Sigmoid colon (tissue), 6 donors: ENCODE measurements at regions not wholly inside any gene's neighbourhood (a gene's known extent, or its start where the extent isn't known, plus 50 kb on each side); places are given as distances from the start of the nearest gene placed in this dataset.

Experiments
- DNase-seq: peaks from one replicate; pipeline ENCODE4 v3.0.0-alpha.2; 2019
- H3K27ac ChIP-seq, 4 donors: fragments of 200-600 bp; sonication (generic); one replicate each; pipeline ENCODE4 v1.5.1; 2016 to 2019; ENCODE audit warnings: mild to moderate bottlenecking in 1 of 4
- H3K27me3 ChIP-seq, 3 donors: fragments of 200-600 bp; sonication (generic); one replicate each; pipeline ENCODE4 v1.5.1; 2019; ENCODE audit warnings: mild to moderate bottlenecking in 1 of 3
- H3K36me3 ChIP-seq, 4 donors: fragments of 200-600 bp; sonication (generic); one replicate each; pipeline ENCODE4 v1.5.1; 2016 to 2019
- H3K4me1 ChIP-seq, 4 donors: fragments of 200-600 bp; sonication (generic); one replicate each; pipeline ENCODE4 v1.5.1; 2017 to 2019
- H3K4me3 ChIP-seq, 4 donors: fragments of 200-600 bp; sonication (generic); one replicate each; pipeline ENCODE4 v1.5.1; 2017 to 2019; ENCODE audit warnings: mild to moderate bottlenecking in 2 of 4, moderate library complexity in 1 of 4
- H3K9me3 ChIP-seq, 4 donors: fragments of 200-600 bp in 3 of 4; sonication (generic) in 3 of 4; one replicate each; pipeline versions ENCODE4 v1.5.1 to v1.6.1; 2013 to 2019
- EP300 ChIP-seq, 4 donors: sonication (generic); formaldehyde crosslinking; IDR thresholded peaks; one replicate each; pipeline ENCODE4 v1.6.1; 2017; ENCODE audit warnings: antibody characterized with exemption in 4 of 4
- POLR2A ChIP-seq, 2 donors: fragments of 450-650 bp; IDR thresholded peaks; one replicate each; pipeline ENCODE4 v1.6.1; 2016; ENCODE audit warnings: antibody characterized with exemption in 2 of 2, mild to moderate bottlenecking in 2 of 2, moderate library complexity in 2 of 2
- POLR2AphosphoS5 ChIP-seq, 4 donors: sonication (generic); formaldehyde crosslinking; IDR thresholded peaks; one replicate each; pipeline ENCODE4 v1.6.1; 2017; ENCODE audit warnings: antibody characterized with exemption in 4 of 4
- WGBS, 2 donors: extraction: QIAGEN DNeasy Blood & Tissue Kit; methylation state at CpG; one replicate each; pipeline ENCODE4 v1.1.7; 2013; 5-methylcytosine and 5-hydroxymethylcytosine counted together
- intact Hi-C: fragments of 100-400 bp; cut with DNase I; formaldehyde crosslinking; loops from one replicate; pipeline ENCODE4 v1.15.1; 2023
- TF ChIP-seq, protein P1 (sequence below), 4 experiments: fragments of 450-650 bp in 3 of 4; fragments of 200-600 bp in 1 of 4; IDR thresholded peaks; one replicate each; pipeline ENCODE4 v1.5.1; 2016 to 2019; ENCODE audit warnings: antibody characterized with exemption in 4 of 4, mild to moderate bottlenecking in 3 of 4, moderate library complexity in 2 of 4
- donor health status: healthy with polysubstance abuse.
- donor health status: healthy.

- no peak overlapping the region for H3K27ac ChIP-seq
Observed at GRCh38 chr7:45980181-45980905, 59.3 kb upstream of the IGFBP3 start.

GRCh38 chr7:45979275-45980180 lies 58.5 kb upstream of the IGFBP3 start:
- H3K27ac ChIP-seq, result peak overlapping the region in 1 of 4 donors; percentile 61
- no peaks in the 10 kb centered on the region for H3K9me3 ChIP-seq
- intact Hi-C loops, result no loop called here
- H3K4me3 ChIP-seq, result no peak overlapping the region
- TF ChIP-seq POLR2AphosphoS5 (IDR thresholded peaks at IDR 0.05) (no peak), EP300 (IDR thresholded peaks at IDR 0.05) (no peak), POLR2A (IDR thresholded peaks at IDR 0.05) (no peak)
- TF ChIP-seq, protein P1, sequence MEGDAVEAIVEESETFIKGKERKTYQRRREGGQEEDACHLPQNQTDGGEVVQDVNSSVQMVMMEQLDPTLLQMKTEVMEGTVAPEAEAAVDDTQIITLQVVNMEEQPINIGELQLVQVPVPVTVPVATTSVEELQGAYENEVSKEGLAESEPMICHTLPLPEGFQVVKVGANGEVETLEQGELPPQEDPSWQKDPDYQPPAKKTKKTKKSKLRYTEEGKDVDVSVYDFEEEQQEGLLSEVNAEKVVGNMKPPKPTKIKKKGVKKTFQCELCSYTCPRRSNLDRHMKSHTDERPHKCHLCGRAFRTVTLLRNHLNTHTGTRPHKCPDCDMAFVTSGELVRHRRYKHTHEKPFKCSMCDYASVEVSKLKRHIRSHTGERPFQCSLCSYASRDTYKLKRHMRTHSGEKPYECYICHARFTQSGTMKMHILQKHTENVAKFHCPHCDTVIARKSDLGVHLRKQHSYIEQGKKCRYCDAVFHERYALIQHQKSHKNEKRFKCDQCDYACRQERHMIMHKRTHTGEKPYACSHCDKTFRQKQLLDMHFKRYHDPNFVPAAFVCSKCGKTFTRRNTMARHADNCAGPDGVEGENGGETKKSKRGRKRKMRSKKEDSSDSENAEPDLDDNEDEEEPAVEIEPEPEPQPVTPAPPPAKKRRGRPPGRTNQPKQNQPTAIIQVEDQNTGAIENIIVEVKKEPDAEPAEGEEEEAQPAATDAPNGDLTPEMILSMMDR (IDR thresholded peaks at IDR 0.05), result no peak
- H3K36me3 ChIP-seq, result no peaks in the 10 kb centered on the region
- no peaks in the 10 kb centered on the region for H3K27me3 ChIP-seq
- no peak for DNase-seq
- 74% methylated on average over 7 of the region's 7 CpGs for WGBS, 2 donors
- peaks cover 0 to 36% (median 15%) of the 10 kb centered on the region in 4 donors for H3K4me1 ChIP-seq

More at GRCh38 chr7:45980181-45980905, 59.3 kb upstream of the IGFBP3 start:
- H3K36me3 ChIP-seq, result no peaks in the 10 kb centered on the region
- TF ChIP-seq POLR2AphosphoS5 (IDR thresholded peaks at IDR 0.05) (no peak), POLR2A (IDR thresholded peaks at IDR 0.05) (no peak), EP300 (IDR thresholded peaks at IDR 0.05) (no peak)
- TF ChIP-seq, protein P1 (IDR thresholded peaks at IDR 0.05), result no peak
- intact Hi-C loops, result no loop called here
- WGBS, 2 donors, result 57 to 70% methylated on average over 7 of the region's 7 CpGs
- no peak overlapping the region for H3K4me3 ChIP-seq
- H3K4me1 ChIP-seq, result peaks cover 0 to 34% (median 15%) of the 10 kb centered on the region in 4 donors
- no peaks in the 10 kb centered on the region for H3K9me3 ChIP-seq
- no peaks in the 10 kb centered on the region for H3K27me3 ChIP-seq
- no peak for DNase-seq

DNA sequence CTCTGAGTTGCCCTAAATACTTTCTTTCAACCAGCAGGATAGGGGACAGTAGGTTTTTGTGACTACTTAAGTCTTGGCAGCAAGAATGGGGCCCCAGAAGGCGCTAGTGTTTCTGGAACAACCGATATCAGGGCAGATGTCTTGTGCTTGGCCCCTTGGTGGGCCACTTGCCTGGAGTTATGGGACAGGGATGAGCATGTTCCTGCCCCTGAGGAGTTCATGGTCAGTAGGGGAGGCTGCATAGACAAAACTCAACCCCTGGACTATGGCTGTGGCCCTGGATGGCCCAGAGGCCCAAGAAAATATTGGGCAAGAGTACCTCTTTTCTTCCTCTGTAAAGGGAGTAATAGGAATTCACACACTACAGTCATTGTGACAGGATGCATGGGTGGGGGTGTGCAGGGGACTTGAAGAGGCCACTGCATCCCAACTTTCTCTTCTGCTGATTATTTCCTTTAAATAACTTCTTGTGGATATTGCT lies 57.7 kb upstream of the IGFBP3 start:
- Histone ChIP-seq H3K4me3 (no peak overlapping the region), H3K9me3 (no peaks in the 10 kb centered on the region), H3K27me3 (no peaks in the 10 kb centered on the region), H3K4me1 (peaks cover 0 to 40% (median 15%) of the 10 kb centered on the region in 4 donors), H3K36me3 (no peaks in the 10 kb centered on the region), H3K27ac (peak overlapping the region in 3 of 4 donors; percentile 19 to 61 (median 60))
- TF ChIP-seq, protein P1 (IDR thresholded peaks at IDR 0.05), result no peak
- intact Hi-C loops, result no loop called here
- DNase-seq, result no peak
- 40 to 69% methylated on average over 2 of the region's 2 CpGs for WGBS, 2 donors

GRCh38 chr7:45978010-45978681 lies 57.1 kb upstream of the IGFBP3 start:
- no peak for DNase-seq
- peak overlapping the region in 1 of 4 donors; percentile 9 for H3K4me3 ChIP-seq
- peaks cover 0 to 40% (median 15%) of the 10 kb centered on the region in 4 donors for H3K4me1 ChIP-seq
- intact Hi-C loops, result no loop called here
- H3K36me3 ChIP-seq, result no peaks in the 10 kb centered on the region
- no peaks in the 10 kb centered on the region for H3K27me3 ChIP-seq
- peak overlapping the region in 3 of 4 donors; percentile 19 to 61 (median 60) for H3K27ac ChIP-seq
- TF ChIP-seq EP300 (IDR thresholded peaks at IDR 0.05), result no peak
- no peak for TF ChIP-seq POLR2A (IDR thresholded peaks at IDR 0.05)
- TF ChIP-seq POLR2AphosphoS5 (IDR thresholded peaks at IDR 0.05), result peak in 1 of 4 donors; percentile 50
- no peaks in the 10 kb centered on the region for H3K9me3 ChIP-seq
- 19 to 32% methylated on average over 11 of the region's 11 CpGs for WGBS, 2 donors
